HG02973 (cell line): ENCODE measurements at regions not wholly inside any gene's neighbourhood (a gene's known extent, or its start where the extent isn't known, plus 50 kb on each side); places are given as distances from the start of the nearest gene placed in this dataset.
"Not testable (repeated sequence)": the region's sequence is repeated elsewhere in the genome, so short reads cannot be mapped to it uniquely, and the experiment has no call there.

Experiments used
- ATAC-seq: cut with Tn5 transposase; IDR thresholded peaks from one replicate; pipeline ENCODE4 v1.9.1; 2021; ENCODE audit warnings: moderate library complexity; ENCODE audit not compliant: unreplicated experiment

DNA sequence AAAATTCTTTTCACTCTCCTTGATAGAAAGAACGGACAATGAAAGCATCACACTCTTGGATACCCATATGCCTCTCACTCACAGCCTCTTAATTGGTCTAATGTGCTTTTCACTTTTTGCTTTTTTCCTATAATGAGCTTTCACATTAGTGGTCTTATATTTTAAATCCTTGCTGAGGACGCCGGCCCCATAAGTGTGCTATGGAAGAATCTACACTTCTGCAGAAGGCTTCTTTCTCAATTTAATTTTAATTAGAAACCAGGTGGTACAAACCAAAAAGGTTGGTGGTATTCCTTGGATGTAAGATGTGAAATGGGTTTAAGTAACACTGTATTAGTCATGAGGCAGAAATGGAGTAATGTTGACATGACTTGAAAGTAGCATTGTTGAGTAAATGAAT, 190.6 kb upstream of the NFIA start:
- ATAC-seq: no peak

DNA sequence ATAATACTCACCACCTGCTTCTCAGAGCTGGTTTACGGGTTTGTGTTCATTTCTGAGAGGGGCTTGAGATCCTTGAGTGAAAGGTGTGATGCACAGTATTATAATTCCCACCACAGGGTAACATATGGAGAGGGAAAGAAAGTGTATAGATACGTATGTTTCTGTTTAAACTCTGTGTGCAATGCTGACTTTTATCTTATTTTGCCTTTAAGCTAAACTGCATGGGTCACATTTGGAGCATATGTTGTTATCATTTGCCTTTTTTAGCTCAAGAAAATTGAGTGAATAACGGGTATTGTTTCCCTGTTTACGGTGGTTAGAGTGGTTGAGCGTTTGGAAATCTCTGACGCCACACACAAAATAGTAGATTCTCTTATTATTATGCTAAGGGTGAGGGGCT, 191.1 kb upstream of the NFIA start:
- no peak for ATAC-seq

DNA sequence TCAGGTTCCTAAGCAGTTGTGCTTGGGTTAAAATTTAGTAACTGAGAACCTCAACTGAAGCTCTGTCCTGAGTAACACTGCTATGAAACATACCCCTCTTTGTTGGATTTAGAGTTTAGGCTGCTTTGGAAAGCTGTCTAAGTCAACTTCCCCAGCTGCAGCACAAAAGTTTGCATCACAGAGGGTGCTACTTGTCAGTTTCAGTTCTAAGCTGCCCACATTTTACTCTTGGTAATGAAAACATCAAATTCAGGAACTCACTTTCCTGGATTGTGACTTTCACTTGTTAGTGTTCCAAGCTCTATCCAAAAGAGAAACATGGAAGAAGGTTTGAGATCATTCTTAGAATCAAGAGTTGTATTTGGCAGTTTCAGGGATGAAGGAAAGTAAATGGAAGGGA, 191.7 kb upstream of the NFIA start:
- ATAC-seq: no peak

DNA sequence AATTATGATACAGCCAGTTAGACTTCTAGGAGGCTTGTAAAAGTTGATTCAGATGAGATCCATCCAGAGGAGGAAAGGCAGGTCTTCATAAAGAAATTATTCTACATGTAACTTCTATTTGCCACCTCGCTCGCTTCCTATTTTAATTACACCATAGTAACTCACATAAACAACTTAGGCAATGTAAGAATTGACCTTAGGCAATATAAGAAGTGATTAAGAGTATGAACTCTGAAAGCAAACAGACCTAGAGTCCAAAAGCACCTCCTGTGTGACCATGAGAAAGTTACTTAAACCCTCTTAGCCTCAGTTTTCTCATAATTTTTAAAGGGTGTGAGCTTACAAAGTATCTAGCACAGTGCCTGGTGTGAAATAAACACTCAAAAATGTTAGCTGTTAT, 192.7 kb upstream of the NFIA start:
- no peak for ATAC-seq

DNA sequence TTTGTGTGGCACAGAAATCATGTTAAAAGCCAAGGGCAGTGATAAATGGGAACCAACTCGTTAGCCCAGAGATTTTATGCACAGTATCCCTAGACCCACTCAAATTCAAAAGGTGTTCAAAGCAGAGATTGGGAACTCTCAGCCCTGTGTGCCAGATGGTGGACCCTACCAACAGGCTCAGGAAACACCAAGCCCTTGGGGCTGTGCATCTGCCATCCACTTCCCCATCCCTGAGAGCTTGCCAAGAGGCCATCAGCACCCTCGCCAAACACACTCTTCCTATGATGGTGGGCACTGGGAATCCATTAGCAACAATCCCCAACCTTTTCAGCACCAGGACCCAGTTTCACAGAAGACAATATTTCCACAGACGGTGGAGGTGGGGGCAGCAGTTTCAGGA, 194.2 kb upstream of the NFIA start:
- no peak for ATAC-seq

DNA sequence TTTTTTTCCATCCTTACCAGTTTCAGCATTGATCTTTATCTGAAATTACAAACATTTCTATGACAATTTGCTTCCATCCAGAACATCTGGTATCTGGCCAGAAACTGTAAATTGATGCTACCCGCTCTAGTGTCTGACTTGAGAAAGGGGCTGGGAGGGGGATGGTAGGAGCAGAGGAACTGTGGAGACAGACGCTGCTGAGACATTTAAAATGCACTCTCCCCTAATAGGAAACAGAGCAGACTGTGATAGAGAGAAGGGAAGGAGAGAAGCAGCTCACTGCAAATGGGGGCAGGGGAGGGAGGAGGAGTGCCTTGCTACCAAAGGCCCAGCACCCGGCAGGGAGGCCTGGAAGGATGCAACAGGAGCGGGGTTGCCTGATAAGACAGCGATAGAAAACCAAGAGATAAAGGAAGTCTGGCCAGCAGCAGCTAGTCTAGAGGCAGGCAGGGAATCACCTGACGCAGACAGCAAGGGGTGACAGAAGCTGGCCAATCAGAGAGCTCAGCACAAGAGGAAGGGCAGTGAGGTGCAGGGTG, 195.5 kb upstream of the NFIA start:
- ATAC-seq: no peak

DNA sequence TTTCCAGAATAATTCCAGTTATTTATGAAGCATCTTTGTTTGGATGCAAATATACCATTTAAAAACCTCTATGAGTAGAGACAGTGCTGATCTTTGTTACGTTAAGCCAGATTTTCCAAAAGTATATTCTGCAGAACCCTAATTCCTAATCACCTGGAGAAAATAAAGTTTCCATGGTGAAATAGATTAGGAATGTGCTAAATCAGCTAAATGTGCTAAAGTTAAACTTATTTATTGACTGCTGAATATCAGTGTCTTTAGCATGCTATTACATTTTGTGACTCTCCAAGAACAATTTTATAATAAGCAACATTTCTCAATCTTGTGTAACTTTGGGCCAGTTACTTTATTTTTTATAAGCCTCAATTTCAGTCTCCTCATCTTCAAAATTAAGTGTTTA, 196.3 kb upstream of the NFIA start:
- ATAC-seq: no peak

DNA sequence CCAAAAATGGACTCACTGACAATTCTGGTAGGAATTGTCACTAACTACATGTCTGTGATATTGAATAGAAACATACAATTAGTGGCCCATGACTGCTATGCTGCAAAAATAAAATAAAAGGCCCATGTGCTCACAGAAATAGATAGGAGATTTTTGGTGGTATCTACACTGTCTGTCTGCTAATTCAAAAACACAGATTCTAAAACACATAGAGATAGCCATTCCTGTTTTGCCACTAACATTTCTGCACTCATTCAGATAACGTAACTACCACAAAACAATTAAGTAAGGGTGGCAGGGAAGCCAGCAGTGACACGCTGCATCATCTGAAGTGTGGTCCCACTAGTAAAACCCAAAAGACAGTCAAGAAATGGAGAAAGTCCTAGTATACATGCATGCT, 202.2 kb upstream of the NFIA start:
- ATAC-seq: no peak

DNA sequence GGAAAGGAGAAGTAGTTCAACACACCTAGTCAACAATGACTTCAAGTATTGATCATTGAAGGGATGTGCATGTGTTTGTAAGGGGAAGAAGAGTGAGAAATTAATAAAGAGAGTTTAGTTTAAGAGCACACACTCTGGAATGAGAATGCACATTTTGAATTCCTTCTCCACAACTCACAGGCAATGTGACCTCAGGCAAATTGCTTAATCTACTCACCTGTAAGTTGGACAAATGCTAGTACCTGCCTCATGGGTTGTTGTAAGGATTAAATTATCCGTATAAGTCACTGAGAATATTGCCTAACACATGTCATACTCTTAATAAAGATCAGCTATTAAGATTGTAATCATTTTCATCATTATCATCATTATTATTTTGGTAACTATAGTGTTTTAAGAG, 204.0 kb upstream of the NFIA start:
- no peak for ATAC-seq

DNA sequence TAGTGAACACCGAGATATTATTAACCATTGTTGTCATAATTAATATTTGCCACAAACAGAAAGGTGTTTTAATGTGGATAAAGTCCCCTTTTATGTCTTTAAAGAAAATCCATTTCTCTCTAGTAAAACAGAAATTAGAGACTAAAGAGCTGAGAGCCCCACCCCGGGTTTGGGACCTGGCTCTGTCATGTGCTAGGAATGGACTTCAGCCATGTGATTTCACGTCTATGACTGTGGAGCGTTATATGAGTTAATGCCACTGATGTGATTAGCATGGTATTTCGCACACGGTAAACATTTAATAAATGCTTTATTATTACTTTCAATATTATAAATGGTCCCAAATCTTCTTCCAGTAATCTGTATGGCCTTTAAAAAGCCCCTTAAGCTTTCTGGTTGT, 205.0 kb upstream of the NFIA start:
- ATAC-seq: no peak

DNA sequence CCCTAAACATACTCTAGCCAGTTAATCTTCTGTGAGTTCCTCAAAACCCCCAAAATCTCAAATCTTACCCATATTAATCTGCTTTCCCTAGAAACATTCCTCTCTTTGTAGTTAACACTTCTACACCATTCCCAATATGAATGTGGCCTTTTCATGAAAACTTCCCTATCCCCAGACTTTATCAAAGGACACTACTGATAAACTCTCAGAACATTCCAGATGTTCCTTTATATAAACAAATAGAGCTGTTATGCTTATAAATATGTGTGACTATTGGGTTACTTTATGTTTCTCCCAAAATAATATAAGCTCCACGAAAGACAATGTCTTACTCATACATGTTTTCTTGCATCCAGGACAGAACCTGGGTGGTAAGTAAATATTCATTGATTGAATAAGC, 205.4 kb upstream of the NFIA start:
- no peak for ATAC-seq

DNA sequence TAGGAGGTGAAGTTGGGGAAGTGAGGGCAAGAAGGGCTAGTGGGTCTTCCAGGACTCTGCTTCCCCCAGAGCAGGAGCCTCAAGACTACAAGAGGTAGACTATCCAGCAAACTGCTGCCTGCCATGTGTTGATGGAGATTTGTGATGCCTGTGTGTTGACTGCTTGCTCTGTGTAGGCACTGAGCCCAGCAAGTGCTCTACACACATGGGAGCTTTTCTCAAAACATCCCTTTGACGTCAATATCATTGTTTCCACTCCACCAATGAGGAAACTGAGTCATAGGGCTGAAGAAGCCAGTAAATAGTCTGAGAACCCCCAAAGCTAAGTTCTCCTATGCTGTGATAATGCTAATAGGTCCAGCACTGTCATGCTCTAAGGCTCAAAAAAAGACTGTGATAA, 207.2 kb upstream of the NFIA start:
- ATAC-seq: no peak

DNA sequence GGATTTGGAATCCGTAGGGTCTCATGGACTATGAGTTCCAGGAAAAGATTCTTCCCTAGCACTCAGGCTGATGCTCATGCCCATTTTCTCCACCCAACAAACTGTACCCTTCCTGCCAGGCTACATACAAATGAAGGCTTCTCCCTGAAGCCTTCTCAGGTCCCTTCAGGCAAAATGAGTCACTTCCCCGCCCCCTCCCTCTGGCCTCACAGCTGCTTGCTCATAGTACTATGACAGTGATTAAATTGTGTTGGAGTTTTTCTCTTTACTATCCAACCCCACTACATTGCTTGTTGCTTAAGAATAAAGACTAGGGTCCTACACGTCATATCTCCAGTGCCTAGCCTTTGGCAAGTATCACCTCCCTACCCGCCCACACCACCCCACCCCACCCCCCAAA, 207.6 kb upstream of the NFIA start:
- no peak for ATAC-seq

DNA sequence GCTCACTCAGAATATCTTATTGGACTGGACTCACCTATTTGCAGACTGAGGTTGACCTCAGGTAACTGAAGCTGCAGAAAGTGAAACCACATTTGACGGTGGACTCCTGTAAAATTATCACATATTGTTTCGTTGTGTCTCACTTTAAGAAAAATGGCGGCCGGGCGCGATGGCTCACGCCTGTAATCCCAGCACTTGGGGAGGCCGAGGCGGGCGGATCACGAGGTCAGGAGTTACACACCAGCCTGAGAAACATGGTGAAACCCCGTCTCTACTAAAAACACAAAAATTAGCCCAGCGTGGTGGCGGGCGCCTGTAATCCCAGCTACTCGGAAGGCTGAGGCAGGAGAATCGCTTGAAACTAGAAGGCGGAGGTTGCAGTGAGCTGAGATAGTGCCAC, 209.0 kb upstream of the NFIA start:
- ATAC-seq: not testable (repeated sequence)

DNA sequence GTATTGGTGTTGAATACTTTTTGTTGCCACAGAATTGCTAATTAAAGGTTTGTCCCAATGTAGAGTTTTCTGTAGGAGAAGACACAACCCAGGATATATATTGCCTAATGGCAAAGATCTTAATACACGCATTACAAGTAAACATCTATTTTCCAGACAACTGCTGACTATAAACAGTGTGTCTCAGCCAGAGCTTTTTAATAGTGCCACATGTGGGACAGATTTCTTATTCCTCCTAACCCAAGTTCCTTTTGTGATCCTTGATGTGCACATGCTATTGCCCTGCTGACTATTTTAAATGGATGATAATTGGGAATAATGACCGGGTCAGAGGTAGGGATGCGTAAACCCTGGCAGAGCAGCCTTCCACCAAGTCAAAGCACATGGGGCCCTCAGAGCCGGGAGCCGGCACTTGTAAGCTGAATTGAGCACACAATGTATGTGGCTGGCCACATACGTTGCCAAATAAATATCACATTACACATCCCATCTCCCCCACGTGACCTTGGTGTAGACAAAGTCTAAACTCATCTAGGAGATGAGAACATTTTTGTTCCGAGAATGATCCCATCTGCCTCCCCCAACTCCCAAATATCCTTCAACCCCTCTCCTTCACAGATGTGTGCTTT, 209.8 kb upstream of the NFIA start:
- no peak for ATAC-seq

DNA sequence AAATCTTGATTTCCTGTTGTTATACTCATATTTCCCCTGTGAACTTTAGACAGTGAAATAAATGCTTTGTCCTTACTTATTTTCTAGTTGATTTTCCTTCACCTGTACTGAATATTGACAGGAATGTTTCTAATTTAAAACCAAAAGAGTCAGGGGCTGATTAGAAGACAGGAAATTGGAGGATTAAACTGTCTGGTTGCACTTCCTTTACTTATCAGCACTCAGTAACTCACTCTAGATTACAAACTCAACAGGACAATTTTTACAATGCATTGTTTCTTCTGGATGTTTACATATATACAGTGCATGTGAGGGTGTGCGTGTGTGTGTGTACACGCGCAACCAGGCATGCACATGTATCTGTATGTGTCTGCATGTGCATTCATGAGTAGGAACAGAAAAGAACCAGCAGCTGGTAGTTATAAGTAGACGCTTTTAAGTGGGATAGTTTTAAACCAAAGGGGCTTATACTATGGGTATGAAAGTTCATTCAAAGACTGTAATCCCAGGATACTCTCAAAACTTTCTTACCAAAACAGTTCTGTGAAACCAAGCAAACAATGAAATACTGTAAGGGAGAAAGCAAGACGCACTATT, 212.0 kb upstream of the NFIA start:
- ATAC-seq: no peak

DNA sequence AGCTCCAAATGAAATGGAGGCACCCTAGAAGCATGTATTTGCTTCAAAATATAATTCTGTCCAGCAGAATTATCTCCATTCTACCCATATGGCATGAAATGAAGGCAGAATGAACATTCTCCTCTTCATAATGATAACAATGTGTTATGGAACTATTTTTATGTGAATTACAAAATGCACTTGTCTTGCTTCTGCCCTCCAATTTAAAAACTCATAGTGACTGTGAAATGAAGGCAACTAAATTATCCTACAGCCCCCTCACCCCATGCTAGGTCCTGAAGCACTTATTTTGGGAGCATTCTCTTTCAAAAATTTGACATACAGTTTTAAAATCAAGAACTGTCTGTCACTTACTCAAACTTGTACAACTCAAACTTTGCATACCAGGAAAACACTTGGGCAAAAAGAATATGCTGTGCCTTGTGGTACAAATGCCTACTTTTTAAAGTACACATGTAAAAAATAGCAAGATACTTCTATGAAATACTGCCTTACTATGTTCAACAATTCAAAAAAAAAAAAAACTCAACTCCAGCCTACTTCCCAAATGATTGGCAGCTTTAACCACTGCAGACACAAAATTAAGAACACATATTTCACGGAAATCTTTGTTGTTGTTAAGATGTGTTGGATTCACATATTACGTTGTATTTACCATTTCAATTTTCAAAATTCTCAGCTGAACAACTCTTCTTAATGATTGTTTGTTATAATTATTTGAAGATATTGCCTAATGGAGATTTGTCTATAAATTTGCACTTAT, 213.3 kb upstream of the NFIA start:
- ATAC-seq: no peak

DNA sequence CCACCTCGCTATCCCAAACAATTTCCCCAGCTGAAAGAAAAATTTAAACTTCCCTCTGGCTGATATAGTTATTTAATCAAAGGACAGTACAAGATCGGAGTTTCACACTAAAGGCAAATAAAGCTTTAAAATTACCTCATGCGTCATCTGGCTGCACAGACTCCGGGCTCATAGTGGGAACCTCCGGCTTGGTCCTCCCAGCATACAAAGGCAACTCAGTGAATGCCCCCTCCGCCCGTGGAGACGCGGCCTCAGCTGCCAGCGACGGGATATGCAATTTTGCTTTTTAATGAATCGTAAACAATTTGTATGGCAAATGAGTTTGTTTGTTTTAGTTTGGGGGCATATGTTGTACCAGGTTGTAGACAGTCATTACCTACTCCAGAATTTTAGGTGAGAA, 214.6 kb upstream of the NFIA start:
- no peak for ATAC-seq

DNA sequence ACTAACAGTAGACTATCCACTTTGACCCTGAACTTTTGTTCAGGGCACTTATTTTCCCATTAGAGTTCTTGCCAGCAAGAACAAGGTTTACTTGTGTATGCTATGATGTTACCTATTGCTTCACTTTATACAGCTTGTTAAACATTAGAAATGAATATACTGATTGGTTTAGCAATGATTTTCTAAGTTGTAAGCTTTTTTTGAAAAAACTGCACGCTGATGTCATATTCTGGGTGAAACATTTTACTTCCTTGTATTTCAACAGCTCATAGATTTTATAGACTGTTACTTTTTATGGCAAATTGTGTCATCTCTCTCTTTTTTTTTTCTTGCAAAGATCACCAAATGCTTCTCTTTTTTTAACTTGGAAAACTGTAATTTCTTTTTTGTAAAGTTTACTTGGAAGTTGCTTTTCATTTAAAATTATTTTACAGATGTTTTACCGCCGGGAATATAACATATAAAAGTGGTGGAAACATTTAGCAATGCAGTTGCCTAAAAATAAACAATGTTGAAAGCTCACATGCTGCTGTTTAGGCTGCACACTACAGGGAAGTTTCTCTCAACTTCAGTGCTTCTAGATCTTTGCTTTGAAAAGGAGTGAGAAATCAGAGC, 215.3 kb upstream of the NFIA start:
- no peak for ATAC-seq

DNA sequence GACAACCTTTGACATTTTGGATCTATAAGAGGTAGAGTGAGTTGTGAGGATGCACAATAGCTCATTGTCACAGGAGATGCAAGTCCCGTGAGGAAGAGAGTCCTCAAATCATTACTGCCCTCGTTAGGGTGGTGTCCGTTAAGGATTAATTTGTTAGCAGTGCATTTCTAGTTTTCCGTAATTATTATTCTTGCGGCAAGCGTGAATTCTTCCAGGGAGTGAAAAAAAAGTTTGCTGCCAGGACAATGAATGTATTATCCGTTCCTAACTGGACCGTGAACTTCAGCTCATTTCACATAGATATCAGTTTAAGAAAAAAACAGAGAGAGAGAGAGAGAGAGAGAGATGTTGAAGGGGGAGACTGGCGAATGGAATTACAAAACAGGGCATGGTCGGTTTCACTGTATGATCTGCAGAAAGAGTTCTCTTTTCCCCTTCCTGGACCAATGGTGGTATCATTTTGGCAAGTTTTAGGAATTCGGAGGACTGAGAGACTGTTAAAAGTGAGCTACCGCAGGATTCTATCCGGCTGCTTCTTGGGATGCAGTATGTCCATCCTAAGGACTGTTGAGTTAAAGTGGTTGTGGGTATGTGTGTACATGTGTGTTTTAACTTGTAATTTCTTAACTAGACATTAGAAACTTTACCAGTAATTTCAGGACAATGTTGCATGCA, 216.0 kb upstream of the NFIA start:
- no peak for ATAC-seq

DNA sequence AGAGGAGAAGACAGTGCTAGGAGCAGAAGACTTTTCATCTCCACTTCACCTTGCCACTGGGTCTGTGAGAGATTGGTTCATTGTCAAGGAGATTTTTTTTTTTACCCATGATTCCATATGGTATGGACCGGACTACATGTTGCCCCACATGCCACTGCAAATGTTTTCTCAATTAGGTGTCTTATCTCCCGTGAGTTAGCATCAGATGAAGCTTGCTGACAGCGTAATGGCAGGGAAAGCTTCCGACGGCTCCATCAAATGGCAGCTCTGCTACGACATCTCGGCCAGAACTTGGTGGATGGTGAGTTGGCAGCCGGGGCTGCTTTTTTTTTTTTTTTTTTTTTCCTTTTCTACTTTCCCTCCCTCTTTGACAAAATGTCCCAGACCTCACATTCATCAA, 217.2 kb upstream of the NFIA start:
- ATAC-seq: no peak
